ENCODE measurements at regions not wholly inside any gene's neighbourhood (a gene's known extent, or its start where the extent isn't known, plus 50 kb on each side); places are given as distances from the start of the nearest gene placed in this dataset.

GRCh38 chr2:18925296-18925695 lies 335.9 kb upstream of the NT5C1B start:
- no peak for TF ChIP-seq CTCF (conservative IDR thresholded peaks at IDR 0.05)
- no peak for TF ChIP-seq ZFX (IDR thresholded peaks at IDR 0.05)
